HEK293T (cell line): ENCODE measurements at regions not wholly inside any gene's neighbourhood (a gene's known extent, or its start where the extent isn't known, plus 50 kb on each side); places are given as distances from the start of the nearest gene placed in this dataset.

Source experiments
- BHLHE40 ChIP-seq: fragments of 450-650 bp; IDR thresholded peaks from 2 replicates; pipeline ENCODE4 v1.6.1; 2016; ENCODE audit warnings: mild to moderate bottlenecking, moderate library complexity, borderline replicate concordance
- CTBP1 ChIP-seq: fragments of 450-650 bp; IDR thresholded peaks from 2 replicates; pipeline ENCODE4 v1.6.1; 2016; ENCODE audit warnings: borderline replicate concordance
- ELF4 ChIP-seq: fragments of 450-650 bp; IDR thresholded peaks from 2 replicates; pipeline ENCODE4 v1.6.1; 2017; ENCODE audit warnings: antibody characterized with exemption
- FOXK2 ChIP-seq: fragments of 450-650 bp; IDR thresholded peaks from 2 replicates; pipeline ENCODE4 v1.6.1; 2016; ENCODE audit warnings: mild to moderate bottlenecking
- FOXM1 ChIP-seq: fragments of 450-650 bp; IDR thresholded peaks from 2 replicates; pipeline ENCODE4 v1.6.1; 2017; ENCODE audit warnings: mild to moderate bottlenecking, borderline replicate concordance
- HDGF ChIP-seq: fragments of 450-650 bp; IDR thresholded peaks from 2 replicates; pipeline ENCODE4 v1.6.1; 2017; ENCODE audit warnings: antibody characterized with exemption, borderline replicate concordance
- NFRKB ChIP-seq: fragments of 450-650 bp; IDR thresholded peaks from 2 replicates; pipeline ENCODE4 v1.6.1; 2016; ENCODE audit warnings: mild to moderate bottlenecking, moderate library complexity
- PKNOX1 ChIP-seq: fragments of 450-650 bp; IDR thresholded peaks from 2 replicates; pipeline ENCODE4 v1.6.1; 2016
- SP1 ChIP-seq: fragments of 450-650 bp; IDR thresholded peaks from 2 replicates; pipeline ENCODE4 v1.6.1; 2017
- SUZ12 ChIP-seq: fragments of 450-650 bp; IDR thresholded peaks from 2 replicates; pipeline ENCODE4 v1.6.1; 2016; ENCODE audit warnings: mild to moderate bottlenecking
- TARDBP ChIP-seq: fragments of 450-650 bp; IDR thresholded peaks from 2 replicates; pipeline ENCODE4 v1.6.1; 2016

- no peak for TF ChIP-seq BHLHE40
- no peak for TF ChIP-seq FOXM1
- no peak for TF ChIP-seq CTBP1
- TF ChIP-seq FOXK2 = no peak
- TF ChIP-seq ELF4 = no peak
- no peak for TF ChIP-seq SP1
- TF ChIP-seq HDGF = no peak
- no peak for TF ChIP-seq TARDBP
- peak; percentile 53 for TF ChIP-seq PKNOX1
- no peak for TF ChIP-seq NFRKB
- TF ChIP-seq SUZ12 = no peak
Observed at GRCh38 chr12:73225941-73226340, 953.8 kb downstream of the TRHDE start.
